MM.1S (cell line): ENCODE measurements at regions not wholly inside any gene's neighbourhood (a gene's known extent, or its start where the extent isn't known, plus 50 kb on each side); places are given as distances from the start of the nearest gene placed in this dataset.

ENCODE experiments used
- DNase-seq: peaks from one replicate; pipeline ENCODE4 v3.0.0-alpha.2; 2015
- H2AFZ ChIP-seq: fragments of 300-600 bp; sonication (generic); 2 replicates; pipeline ENCODE4 v1.6.0; 2016; ENCODE audit warnings: antibody characterized with exemption, low read length
- H3F3A ChIP-seq: fragments of 300-600 bp; sonication (generic); 2 replicates; pipeline ENCODE4 v1.6.1; 2016; ENCODE audit warnings: mild to moderate bottlenecking, antibody characterized with exemption, low read length, moderate library complexity, mixed read lengths; ENCODE audit not compliant: insufficient read depth
- H3K27ac ChIP-seq: fragments of 300-600 bp; sonication (generic); 2 replicates; pipeline ENCODE4 v1.5.1; 2016; ENCODE audit warnings: mild to moderate bottlenecking, low read length
- H3K27me3 ChIP-seq: fragments of 300-600 bp; sonication (generic); replicated peaks from 2 replicates; pipeline ENCODE4 v1.6.0; 2016; ENCODE audit warnings: low read length; ENCODE audit not compliant: insufficient read depth
- H3K36me3 ChIP-seq: fragments of 300-600 bp; sonication (generic); replicated peaks from 2 replicates; pipeline ENCODE4 v1.6.1; 2016; ENCODE audit warnings: mild to moderate bottlenecking, low read length, mixed read lengths; ENCODE audit not compliant: insufficient read depth
- H3K4me1 ChIP-seq: fragments of 300-600 bp; sonication (generic); 2 replicates; pipeline ENCODE4 v1.6.1; 2016; ENCODE audit warnings: low read length, mixed read lengths
- H3K4me2 ChIP-seq: fragments of 300-600 bp; sonication (generic); 2 replicates; pipeline ENCODE4 v1.6.0; 2016; ENCODE audit warnings: low read depth, low read length
- H3K4me3 ChIP-seq: fragments of 300-600 bp; sonication (generic); 2 replicates; pipeline ENCODE4 v1.5.1; 2016; ENCODE audit warnings: low read length, mixed read lengths
- H3K79me2 ChIP-seq: fragments of 300-600 bp; sonication (generic); 2 replicates; pipeline ENCODE4 v1.6.1; 2016; ENCODE audit warnings: mixed run types, low read length, mixed read lengths
- H3K9ac ChIP-seq: fragments of 300-600 bp; sonication (generic); 2 replicates; pipeline ENCODE4 v1.6.1; 2016; ENCODE audit warnings: low read length, mixed read lengths
- H3K9me2 ChIP-seq: fragments of 300-600 bp; sonication (generic); replicated peaks from 2 replicates; pipeline ENCODE4 v1.6.1; 2016; ENCODE audit warnings: mild to moderate bottlenecking, low read length, mixed read lengths; ENCODE audit not compliant: insufficient read depth
- H3K9me3 ChIP-seq: fragments of 300-600 bp; sonication (generic); replicated peaks from 2 replicates; pipeline ENCODE4 v1.6.1; 2016; ENCODE audit warnings: mild to moderate bottlenecking, low read length, mixed read lengths; ENCODE audit not compliant: insufficient read depth
- H4K20me1 ChIP-seq: fragments of 300-600 bp; sonication (generic); 2 replicates; pipeline ENCODE4 v1.6.1; 2016; ENCODE audit warnings: mild to moderate bottlenecking, low read length, moderate library complexity, mixed read lengths; ENCODE audit not compliant: insufficient read depth
- CTCF ChIP-seq: fragments of 300-600 bp; sonication (generic); IDR thresholded peaks from 2 replicates; pipeline ENCODE4 v1.5.1; 2016; ENCODE audit warnings: antibody characterized with exemption, low read length, mixed read lengths
- EZH2 ChIP-seq: fragments of 300-600 bp; sonication (generic); optimal IDR thresholded peaks from 2 replicates; pipeline ENCODE3; 2017; ENCODE audit warnings: low read depth, mild to moderate bottlenecking, antibody characterized with exemption, low read length, mixed read lengths
- EZH2phosphoT487 ChIP-seq: fragments of 300-600 bp; sonication (generic); IDR thresholded peaks from 2 replicates; pipeline ENCODE4 v1.6.1; 2018; ENCODE audit warnings: antibody characterized with exemption, low read length

DNA sequence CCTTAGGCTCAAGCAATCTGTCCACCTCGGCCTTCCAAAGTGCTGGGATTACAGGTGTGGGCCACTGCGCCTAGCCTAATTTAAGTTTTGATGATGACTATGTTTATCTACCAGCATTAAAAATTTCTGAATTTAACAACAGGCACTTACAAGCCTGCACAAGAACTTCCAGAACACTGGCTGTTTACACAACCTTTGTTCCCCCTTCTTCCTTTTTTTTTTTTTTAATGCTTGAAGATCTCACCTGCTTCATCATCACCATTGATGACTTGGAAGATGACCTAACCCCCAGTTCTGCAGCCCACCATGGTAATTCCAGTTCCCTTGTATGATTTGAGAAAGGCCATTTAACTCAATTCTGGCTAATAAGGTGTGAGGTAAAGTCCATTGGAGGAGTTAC lies 70.4 kb downstream of the GJD2 start:
- Histone ChIP-seq H3K36me3 (no peaks in the 10 kb centered on the region), H3K9me3 (no peaks in the 10 kb centered on the region), H2AFZ (no peak overlapping the region), H3K4me2 (no peak overlapping the region), H3K79me2 (no peaks in the 10 kb centered on the region), H3K4me3 (no peak overlapping the region), H4K20me1 (no peaks in the 10 kb centered on the region), H3F3A (no peaks in the 10 kb centered on the region), H3K27ac (no peak overlapping the region), H3K9ac (no peak overlapping the region), H3K27me3 (no peaks in the 10 kb centered on the region), H3K4me1 (no peaks in the 10 kb centered on the region), H3K9me2 (no peaks in the 10 kb centered on the region)
- no peak for DNase-seq
- TF ChIP-seq CTCF (no peak), EZH2 (no peak), EZH2phosphoT487 (no peak)

DNA sequence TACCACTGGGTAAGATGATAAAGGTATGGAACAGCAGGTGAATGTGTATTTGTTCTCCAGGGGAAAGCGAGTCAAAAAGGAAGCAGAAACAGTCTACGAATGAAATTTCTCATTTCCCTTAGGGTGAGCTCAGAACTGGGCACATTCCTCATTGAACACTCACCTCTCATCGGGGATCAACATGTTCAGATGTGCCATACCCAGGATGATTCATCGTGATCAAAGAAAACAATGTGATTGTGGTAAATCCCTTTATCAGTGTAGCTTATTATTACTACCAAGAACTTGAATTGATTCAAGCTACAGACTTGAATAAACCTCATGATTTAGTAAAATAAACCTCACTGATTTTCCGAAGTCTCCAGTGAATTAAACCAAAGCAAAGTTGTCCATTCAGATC lies 72.1 kb downstream of the GJD2 start:
- Histone ChIP-seq H3K27me3 (no peaks in the 10 kb centered on the region), H3K9me3 (no peaks in the 10 kb centered on the region), H3K9ac (no peak overlapping the region), H3F3A (no peaks in the 10 kb centered on the region), H2AFZ (no peak overlapping the region), H3K79me2 (no peaks in the 10 kb centered on the region), H3K4me3 (no peak overlapping the region), H3K4me1 (no peaks in the 10 kb centered on the region), H3K36me3 (no peaks in the 10 kb centered on the region), H3K27ac (no peak overlapping the region), H4K20me1 (no peaks in the 10 kb centered on the region), H3K4me2 (no peak overlapping the region), H3K9me2 (no peaks in the 10 kb centered on the region)
- DNase-seq, result no peak
- TF ChIP-seq EZH2phosphoT487 (no peak), CTCF (no peak), EZH2 (no peak)

DNA sequence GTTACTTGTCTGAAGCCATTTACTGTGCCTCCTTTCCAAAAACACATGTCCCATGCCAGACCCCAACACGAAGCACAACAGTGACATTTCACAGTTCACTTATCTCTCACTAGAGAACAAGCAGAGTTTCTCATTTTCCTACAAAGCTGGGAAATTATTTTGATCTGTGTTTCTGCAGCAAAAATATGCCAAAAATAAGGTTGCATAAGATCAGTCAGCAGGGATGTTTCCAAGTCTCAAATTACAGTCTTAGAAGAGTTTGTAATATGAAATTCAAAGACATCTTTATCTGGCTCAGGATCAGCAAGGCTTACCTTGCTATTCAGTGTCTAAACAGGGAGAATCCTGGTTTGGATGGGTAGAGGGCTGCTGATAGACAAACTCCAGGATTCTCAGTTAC lies 75.5 kb downstream of the GJD2 start:
- Histone ChIP-seq H3K4me1 (no peaks in the 10 kb centered on the region), H3K9me2 (no peaks in the 10 kb centered on the region), H4K20me1 (no peaks in the 10 kb centered on the region), H3K27ac (no peak overlapping the region), H3K27me3 (no peaks in the 10 kb centered on the region), H3K9me3 (no peaks in the 10 kb centered on the region), H3K4me3 (no peak overlapping the region), H2AFZ (no peak overlapping the region), H3F3A (no peaks in the 10 kb centered on the region), H3K4me2 (no peak overlapping the region), H3K79me2 (no peaks in the 10 kb centered on the region), H3K36me3 (no peaks in the 10 kb centered on the region), H3K9ac (no peak overlapping the region)
- TF ChIP-seq EZH2 (no peak), EZH2phosphoT487 (no peak), CTCF (no peak)
- DNase-seq, result no peak

DNA sequence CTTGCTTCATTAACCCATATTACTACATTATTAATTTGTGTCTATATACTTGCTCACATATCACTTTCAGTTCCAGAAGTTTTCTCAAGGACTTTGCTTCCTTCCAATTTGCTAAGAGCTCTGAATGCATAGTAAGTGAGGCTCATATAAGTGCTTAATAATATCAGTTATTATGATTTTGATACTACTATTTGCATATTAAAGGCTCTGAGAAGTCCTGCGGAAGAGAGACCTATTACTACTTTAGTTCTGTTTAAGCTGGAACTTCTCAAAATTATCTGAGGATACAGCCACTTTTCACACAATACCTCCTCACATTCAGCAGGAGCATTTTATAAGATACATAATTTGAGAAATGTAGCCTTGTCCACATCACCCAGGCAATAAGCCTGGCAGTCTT lies 81.6 kb downstream of the GJD2 start:
- Histone ChIP-seq H3K4me2 (no peak overlapping the region), H3K27me3 (no peaks in the 10 kb centered on the region), H3K9me2 (no peaks in the 10 kb centered on the region), H3K36me3 (no peaks in the 10 kb centered on the region), H3K4me3 (no peak overlapping the region), H2AFZ (no peak overlapping the region), H3K27ac (no peak overlapping the region), H3K4me1 (no peaks in the 10 kb centered on the region), H3K9ac (no peak overlapping the region), H3K9me3 (no peaks in the 10 kb centered on the region), H4K20me1 (no peaks in the 10 kb centered on the region), H3F3A (no peaks in the 10 kb centered on the region), H3K79me2 (no peaks in the 10 kb centered on the region)
- DNase-seq, result no peak
- TF ChIP-seq EZH2phosphoT487 (no peak), EZH2 (no peak), CTCF (no peak)
